ENCODE measurements at regions not wholly inside any gene's neighbourhood (a gene's known extent, or its start where the extent isn't known, plus 50 kb on each side); places are given as distances from the start of the nearest gene placed in this dataset.

DNA sequence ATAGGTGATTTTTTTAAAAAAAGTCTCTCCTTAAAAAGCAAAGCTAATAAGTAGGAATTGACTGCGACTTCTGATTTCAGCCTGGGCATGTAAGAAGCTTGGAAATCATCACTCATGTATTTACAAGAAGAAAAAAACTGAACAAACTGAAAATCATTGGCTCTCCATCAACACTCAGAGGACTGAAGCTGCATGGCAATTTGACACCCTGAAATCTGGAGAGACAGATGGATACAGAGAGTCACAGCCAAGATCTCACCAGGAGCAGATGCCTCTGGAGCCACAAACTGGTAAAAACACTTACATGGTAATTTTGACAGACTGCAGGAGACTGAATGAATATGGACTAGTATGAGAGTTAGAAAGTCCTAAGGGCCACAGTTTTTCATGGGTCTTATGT, 191.2 kb upstream of the TCF21 start:
- no peak for DNase-seq

DNA sequence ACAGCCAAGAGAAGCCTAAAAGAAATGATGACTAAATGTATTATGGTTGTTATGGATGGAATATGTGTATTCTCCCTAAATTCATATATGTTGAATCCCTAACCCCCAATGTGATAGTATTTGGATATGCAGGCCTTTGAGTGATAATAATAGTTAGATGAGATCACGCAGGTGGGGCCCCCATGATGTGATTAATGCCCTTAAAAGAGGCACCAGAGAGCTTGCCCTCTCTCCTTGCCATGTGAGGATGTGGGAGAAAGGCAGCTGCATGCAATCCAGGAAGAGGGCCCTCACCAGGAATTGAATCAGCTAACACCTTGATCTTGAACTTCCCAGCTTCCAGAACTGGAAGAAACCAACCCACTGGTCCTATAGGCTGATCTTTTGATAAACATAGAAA, 190.6 kb upstream of the TCF21 start:
- DNase-seq: no peak

DNA sequence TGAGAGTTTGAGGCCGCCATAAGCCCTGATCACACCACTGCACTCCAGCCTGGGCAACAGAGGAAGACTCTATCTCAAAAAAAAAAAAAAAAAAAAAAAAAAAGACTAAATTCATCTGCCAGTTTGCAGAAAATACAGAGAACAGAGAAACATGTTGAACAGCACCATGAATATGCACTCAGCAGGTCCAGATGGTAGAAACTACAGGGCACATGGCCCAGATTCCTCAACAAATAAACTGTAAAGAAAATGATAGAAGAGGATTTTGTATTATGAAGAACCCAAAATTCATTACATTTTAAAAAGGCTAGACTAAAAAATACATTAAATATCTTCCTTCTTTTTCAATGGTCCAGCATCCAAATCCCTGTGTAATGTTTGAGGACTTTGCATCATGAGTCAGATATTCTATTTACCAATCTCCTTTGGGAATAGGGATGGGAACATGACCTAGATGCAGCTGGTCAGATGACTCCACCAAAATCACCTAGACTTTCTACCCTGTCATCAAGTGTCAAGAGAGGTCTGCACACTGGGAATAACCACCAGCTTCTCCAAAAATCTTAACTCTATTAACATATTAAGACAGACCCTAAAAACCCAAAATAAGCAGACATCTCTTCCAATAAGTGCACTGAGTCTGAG, 189.1 kb upstream of the TCF21 start:
- no peak for DNase-seq

DNA sequence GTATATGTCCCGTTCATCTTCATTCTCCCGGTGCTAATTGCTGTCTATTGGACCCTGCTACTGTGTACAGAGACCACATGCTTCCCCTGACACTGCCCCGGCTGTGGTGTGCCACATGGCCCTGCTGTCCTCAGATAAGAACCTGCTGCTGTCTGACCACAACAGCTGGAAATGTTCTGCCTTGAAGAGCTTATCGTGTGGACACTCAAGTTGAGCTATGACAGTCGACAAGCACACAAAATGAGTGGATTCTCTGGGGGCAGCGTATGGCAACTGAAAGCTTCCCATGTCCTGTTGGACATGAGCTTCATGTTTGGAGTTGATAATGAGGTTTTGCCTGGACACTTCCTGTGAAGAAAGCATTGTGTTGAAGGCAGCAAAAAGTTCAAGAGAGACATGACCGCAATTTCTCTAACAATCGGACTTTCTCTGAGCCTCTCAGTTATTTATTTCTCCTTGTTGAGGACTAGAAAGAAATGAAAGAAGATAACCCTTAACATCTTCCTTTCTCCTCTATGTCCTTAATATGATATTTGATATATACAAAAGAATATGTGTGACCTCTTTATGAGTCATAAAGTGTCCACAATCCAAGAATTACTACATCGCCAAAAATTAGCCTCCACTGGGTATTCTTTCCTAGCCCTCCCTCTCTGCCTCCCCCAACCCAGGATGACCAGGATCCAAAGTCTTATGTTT, 187.1 kb upstream of the TCF21 start:
- peak; percentile 96 for DNase-seq

DNA sequence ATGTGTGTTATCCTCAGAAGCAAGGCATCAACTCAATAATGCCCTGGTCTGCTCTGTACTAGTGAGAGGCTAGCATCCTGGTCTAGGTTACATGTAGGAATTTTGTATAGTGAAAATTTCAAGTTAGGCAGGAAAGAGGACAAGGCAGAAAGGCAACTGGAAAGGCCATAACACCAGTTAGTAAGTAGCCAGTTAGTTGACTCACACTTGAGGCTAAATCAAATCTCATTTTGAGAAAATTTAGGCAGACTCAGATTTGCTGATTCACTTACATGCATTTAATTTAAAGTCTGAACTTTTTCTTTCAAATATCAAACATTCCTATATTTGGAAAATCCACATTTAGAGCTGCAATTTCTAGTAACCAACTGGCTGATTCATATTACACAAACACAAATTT, 184.5 kb upstream of the TCF21 start:
- DNase-seq: no peak

DNA sequence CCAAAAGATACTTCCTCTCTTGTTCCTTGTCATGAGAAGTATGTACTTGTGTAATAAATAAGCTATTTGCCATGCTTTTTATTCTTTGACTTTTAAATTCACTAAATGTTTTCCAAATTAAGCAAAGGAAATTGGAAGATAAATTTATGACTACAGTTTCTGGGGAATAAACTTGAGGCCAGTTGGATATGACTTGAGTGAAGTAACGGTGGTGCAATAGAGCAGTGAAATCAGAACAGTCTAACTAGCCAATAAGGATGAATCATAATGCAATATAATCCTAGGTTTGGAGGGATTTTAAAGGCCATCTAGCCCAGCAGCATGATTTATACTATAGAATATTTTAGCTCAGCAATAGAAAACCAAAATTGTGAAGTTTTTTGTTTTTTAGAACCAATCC, 183.8 kb upstream of the TCF21 start:
- DNase-seq: no peak

DNA sequence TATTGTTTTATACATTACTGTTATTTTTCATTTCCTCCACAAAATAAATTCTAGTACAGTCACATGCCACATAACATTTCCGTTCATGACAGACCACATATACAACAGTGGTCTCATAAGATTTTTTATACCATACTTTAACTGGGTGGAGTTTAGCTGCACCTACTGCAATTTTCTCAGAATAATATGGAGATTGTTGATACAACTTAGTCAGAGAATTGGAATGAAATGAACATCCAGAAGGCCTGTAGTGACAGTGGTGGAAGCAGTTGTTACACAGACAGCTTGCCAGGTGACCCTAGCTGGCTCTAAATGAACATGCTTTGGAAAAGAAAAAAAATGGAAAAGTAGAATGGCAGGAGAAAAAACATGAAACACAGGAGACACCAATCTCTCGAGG, 183.2 kb upstream of the TCF21 start:
- no peak for DNase-seq

DNA sequence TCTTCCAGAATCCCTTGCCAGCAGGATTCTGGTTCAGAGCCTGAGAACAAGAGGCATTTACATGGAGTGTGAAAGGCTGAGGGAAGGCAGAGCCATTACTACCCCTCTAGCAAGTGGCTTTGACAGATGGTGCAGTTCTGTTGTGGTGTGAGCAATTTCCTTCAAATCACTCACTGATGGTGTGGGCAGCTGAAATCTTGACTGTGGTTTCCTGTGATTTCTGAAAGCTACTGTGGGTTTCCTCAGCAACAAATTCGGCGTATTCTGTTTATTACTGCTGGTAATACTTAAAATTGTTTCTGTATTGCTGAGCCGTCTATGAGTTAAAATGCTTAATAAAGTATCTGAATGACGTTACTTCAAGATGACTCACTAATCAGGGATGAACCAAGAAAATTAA, 181.5 kb upstream of the TCF21 start:
- DNase-seq: peak; percentile 70

DNA sequence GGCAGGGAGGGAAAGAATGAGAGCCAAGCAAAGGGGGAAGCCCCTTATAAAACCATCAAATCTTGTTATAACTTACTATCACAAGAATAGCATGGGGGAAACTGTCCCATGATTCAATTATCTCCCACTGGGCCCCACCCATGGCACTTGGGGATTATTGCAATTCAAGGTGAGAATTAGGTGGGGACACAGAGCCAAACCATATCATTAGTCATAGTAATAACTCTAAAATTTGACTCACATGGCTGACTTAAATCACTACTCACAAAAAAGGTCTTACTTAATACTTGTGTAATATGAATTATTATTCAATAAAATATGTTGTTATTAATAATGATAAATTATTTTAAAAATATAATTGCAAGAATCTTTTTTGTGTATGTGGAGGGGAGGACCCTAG, 178.1 kb upstream of the TCF21 start:
- no peak for DNase-seq

DNA sequence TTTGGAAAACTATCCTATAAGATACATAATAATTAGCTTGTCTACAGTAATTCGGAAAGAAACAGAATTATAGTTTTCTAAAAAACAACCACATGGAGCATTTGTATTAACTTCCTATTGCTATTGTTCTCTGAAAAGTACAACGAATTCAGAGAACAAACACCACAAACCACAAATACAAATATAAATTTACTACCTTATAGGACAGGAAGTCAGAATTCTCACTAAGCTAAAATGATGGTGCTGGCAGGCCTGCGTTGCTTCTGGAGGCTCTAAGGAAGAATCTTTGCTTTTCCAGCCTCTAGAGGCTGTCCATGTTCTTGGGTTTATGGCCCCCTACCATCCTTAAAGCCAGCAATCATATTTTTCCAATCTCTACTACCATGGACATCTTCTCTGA, 173.6 kb upstream of the TCF21 start:
- no peak for DNase-seq

DNA sequence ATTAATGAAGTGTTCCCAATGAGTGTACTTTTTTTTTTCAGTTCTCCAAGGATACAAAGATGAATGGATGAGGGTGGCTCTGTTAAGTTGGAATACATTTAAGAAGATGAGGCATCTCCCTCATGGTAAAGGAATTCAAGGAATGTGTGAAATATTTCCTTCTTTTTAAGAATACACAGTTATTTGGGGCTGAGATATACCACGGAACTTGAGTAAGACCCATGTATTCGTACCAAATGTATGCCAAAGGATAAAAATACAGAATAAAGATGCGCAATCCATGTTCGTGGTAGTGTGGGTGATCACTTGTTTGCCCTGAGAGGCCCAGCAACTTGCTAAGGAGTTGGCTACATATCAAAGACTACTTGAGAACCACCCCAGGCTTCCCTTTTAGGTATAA, 164.2 kb upstream of the TCF21 start:
- DNase-seq: no peak

DNA sequence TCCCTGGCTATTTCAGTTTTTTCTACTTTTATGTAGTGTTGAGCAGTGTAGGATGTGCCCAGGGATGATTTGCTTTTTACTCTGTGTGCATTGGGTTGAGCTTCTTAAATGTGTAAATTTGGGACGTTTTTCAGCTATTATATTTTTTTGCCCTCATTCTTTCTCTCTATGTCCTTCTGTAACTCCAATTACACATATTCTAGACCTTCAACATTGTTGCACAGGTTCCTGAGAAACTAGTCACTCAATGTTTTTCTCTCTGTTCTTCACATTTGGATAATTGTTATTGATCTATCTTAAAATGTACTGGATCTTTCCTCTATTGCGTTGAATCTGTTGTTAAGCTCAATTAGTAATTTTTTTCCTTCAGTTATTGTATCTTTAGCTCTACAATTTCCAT, 162.7 kb upstream of the TCF21 start:
- no peak for DNase-seq

DNA sequence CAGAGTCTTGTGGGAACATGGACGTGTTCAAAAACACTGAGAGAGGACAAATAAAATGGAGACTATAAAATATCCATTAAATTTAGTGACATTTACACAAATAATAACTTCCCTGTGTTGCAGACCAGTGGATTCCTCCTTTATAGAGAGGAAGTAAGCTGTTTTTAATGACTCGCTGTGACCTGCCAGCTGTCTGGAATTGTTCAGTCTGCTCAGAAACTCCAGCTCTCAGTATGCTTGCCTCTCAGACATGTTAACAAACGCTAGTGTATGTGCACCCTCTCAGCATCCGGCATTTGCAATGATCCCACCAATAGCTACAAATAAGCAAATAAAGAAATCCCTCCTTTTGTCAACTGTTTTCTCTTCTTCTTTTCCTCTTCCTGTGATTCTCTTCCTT, 158.0 kb upstream of the TCF21 start:
- no peak for DNase-seq

DNA sequence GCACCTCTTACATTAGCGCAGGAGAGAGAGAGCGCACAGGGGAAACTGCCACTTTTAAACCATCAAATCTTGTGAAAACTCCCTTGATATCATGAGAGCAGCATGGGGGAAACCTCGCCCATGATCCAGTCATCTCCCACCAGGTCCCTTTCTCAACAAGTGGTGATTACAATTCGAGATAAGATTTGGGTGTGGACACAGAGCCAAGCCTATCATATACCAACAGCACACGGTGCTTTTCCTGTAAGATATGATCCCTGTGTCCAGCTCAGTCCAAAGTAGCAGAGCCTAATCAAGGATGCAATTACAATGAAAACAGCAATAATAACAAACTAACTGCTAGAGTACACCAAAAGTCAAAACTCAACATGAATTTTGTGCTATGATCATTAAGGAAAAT, 148.7 kb upstream of the TCF21 start:
- DNase-seq: peak; percentile 7

DNA sequence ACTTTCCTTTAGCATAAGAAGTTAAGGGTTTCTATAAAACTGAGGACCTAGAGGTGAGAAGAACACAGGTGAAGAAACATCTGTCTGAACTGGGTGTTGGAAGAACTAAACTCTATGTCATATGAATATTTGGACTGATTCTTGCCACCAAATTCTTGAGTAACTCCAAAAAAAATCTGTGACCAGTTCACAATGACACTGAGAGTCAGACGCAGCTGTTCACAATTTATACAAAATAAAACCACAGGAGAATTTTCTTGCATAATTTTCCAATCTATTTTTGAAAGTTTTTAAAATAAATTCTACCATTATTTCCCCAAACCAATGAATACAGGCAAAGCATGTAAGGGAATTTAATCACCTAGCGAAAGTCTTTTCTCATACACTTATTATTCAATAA, 148.1 kb upstream of the TCF21 start:
- DNase-seq: no peak

DNA sequence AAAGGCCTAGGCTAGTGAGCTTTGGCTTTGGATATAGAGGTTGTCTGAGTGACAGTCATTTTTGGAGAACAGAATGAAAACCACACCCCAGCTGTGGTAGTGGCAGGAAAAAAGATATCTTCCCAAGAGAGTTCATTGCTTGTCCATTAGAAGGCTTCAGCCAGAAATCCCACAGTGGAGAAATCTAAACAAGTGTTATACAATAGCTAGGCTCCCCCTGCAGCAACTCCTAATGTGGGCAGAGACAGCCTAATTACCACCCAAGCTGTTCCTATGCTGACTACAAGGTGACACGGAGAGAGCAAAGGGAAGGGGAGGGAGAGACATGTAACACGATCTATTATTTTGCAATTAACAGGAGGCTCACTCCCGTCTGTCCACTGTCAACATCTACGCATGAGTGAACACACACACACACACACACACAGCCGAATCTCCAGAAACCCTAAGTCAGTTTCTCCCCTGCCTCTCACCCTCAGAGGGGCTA, 147.5 kb upstream of the TCF21 start:
- DNase-seq: no peak

DNA sequence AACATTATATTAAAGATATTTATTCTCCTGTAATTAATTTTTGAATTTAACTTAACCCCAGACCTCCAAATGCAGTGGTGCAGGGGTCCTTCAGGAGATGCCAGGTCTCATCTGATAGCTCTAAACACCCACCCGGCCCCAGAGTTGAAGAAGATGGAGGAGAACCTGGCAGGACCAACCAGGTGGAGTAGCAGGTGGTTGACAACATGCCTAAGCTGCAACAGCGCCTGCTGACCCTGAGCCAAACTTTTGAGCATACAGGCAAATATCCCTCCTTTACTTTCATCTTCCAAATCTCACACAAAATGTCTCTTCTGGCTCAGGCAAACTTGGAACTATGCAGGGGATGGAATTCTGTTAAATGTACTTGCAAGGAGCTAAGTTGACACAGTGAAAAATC, 145.3 kb upstream of the TCF21 start:
- DNase-seq: no peak

DNA sequence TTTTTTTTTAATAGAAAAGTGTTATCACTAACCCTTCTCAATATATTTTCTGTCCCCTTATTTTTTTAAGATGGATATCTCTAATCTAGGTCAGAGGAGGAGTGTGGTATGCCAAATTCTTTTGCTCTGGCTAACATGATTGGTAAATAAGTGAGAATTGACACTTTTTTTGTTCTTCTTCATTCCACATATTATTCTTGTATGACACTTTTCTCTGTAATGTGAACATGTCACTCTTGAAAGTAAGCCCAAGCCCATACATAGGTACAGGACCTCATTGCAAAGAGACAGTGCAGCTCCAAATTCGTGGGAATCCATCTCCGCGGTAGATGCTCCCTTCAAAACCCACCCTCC, 142.5 kb upstream of the TCF21 start:
- no peak for DNase-seq

DNA sequence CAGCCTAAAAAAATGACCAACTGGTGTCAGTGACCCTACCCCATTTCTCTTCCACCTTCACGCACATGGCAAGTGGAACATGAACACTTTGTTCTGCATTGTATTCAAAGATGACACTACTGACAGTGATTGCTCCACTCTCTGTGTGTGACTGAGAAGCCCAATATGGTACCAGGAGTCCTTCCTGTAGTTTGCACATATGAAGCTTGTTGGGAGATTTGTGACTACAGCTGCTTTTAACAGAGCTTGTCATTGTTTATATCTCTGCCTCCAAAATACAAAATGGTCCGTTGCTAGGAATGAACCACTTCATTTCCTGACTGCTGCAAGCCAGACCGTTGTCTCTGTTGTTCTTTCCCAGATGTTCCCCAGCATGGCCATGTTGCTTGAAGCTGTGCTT, 140.3 kb upstream of the TCF21 start:
- no peak for DNase-seq

DNA sequence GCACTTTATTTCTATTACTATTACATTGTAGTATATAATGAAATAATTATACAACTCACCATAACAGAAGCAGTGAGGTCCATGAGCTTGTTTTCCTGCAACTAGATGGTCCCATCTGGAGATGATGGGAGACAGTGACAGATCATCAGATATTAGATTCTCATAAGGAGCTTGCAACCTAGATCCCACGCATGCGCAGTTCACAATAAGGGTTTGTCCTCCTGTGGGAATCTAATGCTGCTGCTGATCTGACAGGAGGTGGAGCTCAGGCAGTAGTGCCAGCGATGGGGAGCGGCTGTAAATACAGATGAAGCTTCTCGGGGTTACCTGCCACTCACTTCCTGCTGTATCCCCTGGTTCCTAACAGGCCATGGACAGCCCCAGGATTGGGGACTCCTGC, 139.5 kb upstream of the TCF21 start:
- DNase-seq: no peak

DNA sequence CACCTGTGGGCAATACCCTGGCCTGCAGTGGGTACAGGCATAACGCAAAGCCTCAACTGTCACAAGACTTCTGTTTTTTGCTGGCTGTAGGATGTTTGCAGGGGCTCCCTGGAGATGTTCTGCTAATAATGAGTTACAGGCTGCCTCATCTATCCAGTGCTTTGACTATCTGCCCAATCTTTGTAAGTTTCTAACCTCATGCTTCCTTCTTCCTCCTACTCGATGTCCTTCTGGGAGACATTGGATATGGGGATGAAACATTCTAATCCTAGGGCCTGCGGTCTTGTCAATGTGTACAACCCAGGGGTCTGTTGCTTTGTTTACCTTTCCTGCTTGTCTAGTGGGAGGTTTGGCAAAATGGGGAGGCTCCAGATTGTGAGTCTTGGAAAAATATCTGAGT, 136.8 kb upstream of the TCF21 start:
- no peak for DNase-seq

DNA sequence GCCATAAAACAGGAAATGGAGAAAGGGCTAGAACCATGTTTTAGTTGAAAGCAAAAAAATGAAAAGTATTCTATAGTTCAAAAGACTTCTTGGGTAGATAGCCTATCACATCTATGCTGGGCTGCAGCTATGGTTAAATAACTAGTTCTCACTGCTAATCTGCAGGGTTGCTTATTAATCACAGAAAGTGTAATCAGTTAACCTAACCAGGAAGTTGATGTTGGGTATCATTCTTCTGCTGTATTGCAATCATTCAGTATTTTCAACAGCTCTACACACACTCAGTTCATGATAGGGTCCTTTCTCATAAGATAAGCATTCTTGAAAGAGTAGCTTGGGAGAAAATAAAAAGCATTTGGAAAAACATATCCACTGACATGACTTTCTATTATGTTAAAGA, 135.2 kb upstream of the TCF21 start:
- no peak for DNase-seq

DNA sequence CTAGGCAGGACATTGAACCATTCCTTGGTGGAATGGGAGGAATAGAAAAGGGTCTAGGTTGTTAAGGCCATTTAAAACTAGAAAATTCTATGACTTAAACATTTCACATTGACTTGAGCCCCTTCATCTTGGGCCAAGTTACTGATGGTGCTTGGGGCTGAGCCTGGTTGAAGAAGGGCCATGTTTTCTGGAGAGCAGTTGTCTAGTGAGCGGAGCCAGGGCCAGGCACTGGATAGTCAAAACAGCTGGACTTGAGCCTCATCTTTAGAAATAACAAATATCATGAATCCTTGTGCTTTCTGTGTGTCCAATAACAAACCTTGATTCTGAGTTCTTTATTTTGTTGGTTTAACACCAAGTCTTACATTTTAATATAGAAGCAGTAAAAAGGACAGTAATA, 134.6 kb upstream of the TCF21 start:
- no peak for DNase-seq

DNA sequence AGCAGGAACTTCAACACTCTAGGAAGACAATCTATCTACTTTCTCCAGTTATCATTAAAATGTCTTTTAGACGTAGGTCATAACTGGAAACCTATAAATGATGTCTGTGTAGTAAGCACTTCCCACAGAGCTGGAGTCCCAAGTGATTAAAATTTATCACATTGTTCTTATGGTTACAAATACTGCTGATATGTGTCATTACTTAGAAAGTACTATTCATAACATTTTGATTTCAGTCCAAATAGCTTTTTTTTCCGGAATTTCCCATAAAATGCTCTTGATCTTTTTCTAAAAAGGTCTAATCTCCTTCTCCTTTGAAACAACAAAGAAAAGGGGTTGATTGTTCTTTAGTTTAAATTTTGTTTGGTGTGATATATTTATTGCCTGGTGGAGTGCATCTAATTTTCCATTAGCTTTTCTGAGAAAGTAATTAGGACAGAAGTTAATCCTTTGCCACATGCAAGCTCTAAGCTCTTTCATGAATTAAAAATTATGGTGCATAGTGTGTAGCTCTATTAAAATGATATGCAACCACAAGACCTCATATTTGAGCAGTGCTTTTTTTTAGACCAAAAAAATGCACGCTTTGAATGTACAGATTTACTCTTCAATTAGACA, 132.7 kb upstream of the TCF21 start:
- DNase-seq: no peak

DNA sequence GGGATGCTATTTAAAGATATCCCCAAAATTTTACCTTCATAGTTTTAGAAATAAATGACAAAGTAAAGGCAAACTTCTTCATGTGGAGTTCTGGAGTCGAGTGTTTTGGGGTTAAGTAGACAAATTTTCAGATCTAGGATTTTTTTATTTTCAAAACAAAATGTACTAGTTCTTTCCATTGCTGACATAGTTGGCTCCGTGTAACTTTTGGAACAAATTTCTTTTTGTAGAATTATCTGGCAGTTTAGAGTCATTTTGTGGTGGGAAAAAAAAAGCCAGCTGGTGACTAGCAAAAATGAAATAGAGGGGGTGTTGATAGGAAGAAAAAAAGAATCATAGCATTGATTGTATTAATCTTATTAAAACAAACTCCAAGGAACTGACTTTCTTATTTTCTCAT, 131.6 kb upstream of the TCF21 start:
- no peak for DNase-seq

Data from hematopoietic multipotent progenitor cell treated with erythropoietin and hydrocortisone succinate and interleukin-3 and kit ligand, for 4 days (in vitro differentiated cells).